SH-SY5Y (cell line): ENCODE measurements at regions not wholly inside any gene's neighbourhood (a gene's known extent, or its start where the extent isn't known, plus 50 kb on each side); places are given as distances from the start of the nearest gene placed in this dataset.

Experiments
- GATA2 ChIP-seq: IDR thresholded peaks from 2 replicates; pipeline ENCODE4 v1.6.1; 2011; ENCODE audit warnings: mild to moderate bottlenecking, low read depth, low read length
- GATA3 ChIP-seq: IDR thresholded peaks from 2 replicates; pipeline ENCODE4 v1.6.1; 2011; ENCODE audit warnings: low read depth, mild to moderate bottlenecking, low read length, moderate library complexity

DNA sequence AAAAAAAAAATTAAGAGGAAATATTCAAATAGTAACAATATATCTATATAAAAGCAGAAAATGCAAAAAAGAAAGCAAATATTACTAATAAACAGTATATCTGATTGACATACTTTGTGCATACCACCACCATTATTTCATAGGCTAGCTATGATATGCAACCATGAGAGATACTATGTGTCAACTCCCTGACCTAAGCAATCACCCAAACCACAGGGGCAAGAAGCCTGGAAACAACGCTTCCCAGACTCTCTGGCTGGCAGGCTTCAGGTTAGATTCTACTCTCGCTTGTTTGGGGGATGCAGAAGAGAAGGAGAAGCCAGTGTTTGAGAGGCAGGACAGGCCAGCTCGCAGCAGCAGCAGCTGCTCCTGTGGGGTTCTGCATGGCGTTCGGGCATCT lies 169.3 kb upstream of the TPM1 start:
- TF ChIP-seq GATA3 (no peak), GATA2 (no peak)
